AG09319 (cell line): ENCODE measurements at regions not wholly inside any gene's neighbourhood (a gene's known extent, or its start where the extent isn't known, plus 50 kb on each side); places are given as distances from the start of the nearest gene placed in this dataset.
"Not testable (repeated sequence)": the region's sequence is repeated elsewhere in the genome, so short reads cannot be mapped to it uniquely, and the experiment has no call there.

Experiments used
- DNase-seq: peaks from one replicate; pipeline ENCODE4 v3.0.0-alpha.2; 2010; ENCODE audit warnings: low read depth; ENCODE audit errors: extremely low read depth
- CTCF ChIP-seq: IDR thresholded peaks from 2 replicates; pipeline ENCODE4 v1.5.1; 2011; ENCODE audit warnings: low read depth, mild to moderate bottlenecking, inconsistent platforms, low read length, moderate library complexity

GRCh38 chr4:43586813-43587212, 694.3 kb downstream of the GRXCR1 start:
- TF ChIP-seq CTCF = no peak
- no peak for DNase-seq

GRCh38 chr4:43587758-43588157, 695.2 kb downstream of the GRXCR1 start:
- TF ChIP-seq CTCF = no peak
- DNase-seq = no peak

- DNase-seq = no peak
- TF ChIP-seq CTCF = no peak
These were observed 714.9 kb downstream of the GRXCR1 start for GRCh38 chr4:43607400-43607799.

- TF ChIP-seq CTCF = no peak
- no peak for DNase-seq
These were observed 715.4 kb downstream of the GRXCR1 start for GRCh38 chr4:43607827-43608461.

GRCh38 chr4:43619219-43619618, 726.7 kb downstream of the GRXCR1 start:
- TF ChIP-seq CTCF = no peak
- DNase-seq = no peak

GRCh38 chr4:43637893-43638292, 745.4 kb downstream of the GRXCR1 start:
- DNase-seq = not testable (repeated sequence)

- no peak for DNase-seq
- TF ChIP-seq CTCF = no peak
These were observed 759.5 kb downstream of the GRXCR1 start for GRCh38 chr4:43651991-43652390.

- DNase-seq = not testable (repeated sequence)
These were observed 767.0 kb downstream of the GRXCR1 start for GRCh38 chr4:43659547-43659946.

GRCh38 chr4:43672265-43672885, 776.2 kb downstream of the KCTD8 start:
- not testable (repeated sequence) for DNase-seq
